NCI-H1092 (cell line): ENCODE measurements at regions not wholly inside any gene's neighbourhood (a gene's known extent, or its start where the extent isn't known, plus 50 kb on each side); places are given as distances from the start of the nearest gene placed in this dataset.

ENCODE experiments used
- DNase-seq: peaks from one replicate; lab custom pipeline; 2025; lab: John Stamatoyannopoulos, UW

DNA sequence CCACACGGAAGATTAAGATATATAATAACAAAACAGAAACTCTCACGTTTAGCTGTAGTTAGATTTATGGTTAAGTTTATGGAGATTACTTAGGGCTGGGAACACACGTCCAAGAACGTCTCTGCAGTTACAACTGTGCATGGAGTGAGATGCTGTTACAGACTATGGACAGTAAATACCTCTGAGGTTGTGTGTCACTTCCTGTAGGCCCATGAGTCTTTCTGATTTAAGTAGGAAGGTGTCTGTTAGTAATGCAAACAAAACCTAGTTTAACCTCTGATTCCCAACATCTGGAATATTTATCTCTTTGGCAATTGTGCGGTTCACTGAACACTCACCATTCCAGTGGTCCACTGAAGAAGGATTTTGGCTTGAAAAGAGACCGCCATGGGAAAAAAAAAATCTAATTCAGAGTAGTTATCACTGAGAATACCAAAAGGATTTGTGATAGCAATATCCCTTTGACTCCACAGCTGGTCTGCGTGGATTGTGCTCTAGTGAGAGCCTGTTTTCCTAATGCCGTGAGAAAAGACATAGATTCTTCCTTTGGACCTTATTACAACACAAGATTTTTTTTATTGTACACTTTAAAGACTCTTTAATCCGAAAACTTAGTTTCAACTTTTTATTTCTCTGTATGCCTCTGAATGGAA lies 478.2 kb upstream of the CITED2 start:
- DNase-seq = no peak

DNA sequence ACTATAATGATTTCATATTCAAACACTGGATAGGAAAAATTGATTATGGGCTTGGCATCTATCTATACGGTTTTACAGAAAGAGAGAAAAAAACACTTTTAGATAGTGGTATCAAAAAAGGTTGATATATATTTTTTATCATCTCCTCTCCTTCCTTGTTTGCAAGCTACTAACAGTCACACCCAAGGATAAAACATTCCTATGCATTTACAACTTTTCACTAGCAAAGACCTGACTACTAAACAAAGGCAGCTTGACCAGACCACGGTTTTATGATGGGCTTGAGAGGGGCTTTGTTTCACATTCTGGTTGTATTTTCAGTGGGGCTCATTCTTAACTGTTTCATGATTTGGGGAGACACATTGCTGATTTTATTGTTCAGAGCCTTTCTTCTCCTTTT lies 477.6 kb upstream of the CITED2 start:
- DNase-seq = no peak

DNA sequence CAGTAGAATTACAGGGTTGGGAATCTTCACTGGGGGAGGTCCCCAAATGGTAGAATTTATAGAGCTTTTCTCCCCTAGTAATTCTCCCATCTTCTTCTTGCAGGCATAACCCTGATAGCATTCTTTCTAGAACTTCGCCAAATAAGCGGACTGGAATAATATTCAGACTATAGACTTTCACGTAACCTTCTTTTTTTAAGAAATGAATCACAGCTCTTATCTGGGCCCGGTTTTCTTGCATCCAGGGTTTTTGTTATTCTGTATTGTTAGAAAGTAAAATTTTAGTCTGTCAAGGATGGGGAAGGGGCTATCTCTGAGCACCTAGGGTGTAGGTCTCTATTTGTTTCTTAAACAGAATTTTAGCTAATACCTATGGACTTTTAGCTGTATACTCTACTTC lies 476.8 kb upstream of the CITED2 start:
- no peak for DNase-seq

DNA sequence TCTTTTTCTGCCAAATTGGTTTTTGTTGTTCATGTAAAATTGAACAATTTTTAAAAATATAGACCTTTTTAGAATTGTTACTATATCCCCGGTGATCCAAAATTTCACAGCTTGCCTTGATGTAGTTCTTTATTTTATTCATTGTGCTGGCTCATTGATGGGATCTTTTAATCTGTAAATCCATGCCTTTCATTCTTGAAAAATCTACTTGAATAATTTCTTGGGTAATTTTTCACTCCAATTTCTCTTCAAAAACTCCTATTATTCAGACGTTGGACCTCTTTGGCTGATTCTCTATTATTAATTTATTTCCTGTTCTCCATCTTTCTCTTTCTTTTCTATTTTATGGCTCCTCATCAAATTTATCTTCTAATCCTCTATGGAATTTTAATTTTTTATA lies 476.1 kb upstream of the CITED2 start:
- no peak for DNase-seq

DNA sequence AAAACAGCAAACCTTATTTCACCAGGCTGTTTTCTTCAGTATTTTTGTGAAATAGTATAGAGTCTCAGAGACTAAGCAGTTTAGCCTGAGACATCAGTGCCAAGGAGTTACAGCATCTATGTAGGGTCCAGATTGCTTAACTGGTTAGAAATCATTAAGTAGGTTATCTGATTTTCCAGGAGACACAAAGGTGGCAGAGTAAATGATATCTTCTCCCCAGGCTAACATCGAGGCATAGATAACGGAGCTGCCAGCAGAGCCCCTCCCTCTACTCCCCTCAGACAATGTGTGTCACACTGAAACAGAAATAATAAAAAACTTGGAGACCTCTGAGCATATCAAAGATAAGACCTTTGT lies 473.0 kb upstream of the CITED2 start:
- no peak for DNase-seq

DNA sequence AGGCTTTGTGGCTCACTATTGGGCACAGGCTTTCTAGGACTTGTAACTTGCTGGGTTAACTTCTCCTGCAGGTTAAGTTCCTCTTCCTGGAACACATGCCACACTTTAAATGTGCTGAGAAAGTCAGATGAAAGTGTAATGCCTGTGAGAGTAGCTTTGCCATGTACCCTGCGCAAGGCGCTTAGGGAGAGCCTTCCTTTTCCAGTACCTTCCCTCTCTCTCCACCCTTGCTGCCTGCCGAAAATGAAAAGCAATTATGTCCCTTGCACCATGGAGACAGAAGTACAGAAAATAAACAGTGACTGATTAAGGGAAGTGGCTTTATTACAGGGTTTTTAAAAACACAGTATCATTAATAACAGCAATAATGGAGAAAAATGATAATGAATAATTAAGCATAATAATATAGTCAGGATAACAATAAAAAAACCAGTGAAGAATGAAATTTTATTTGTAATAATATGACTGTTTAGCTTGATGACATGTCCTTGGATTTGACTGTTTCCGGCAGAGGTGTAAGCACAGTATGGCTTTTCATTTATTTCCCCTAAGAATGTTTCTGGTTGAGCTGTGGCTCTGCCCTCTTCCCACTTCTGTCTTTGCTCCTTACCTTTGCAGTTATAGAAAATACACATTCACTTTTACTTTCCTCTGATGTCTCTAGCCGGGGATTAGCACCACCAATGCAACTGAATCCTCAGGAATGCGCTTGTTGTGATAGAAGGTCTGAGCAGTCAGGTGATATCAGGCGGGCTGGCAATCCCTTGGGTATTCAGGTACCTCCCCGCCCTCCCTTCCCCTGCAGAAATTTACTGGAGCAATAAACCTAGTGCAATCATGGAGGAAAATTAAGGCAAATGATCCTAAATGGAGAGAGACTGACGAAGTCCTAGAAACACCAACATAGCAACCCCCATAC lies 472.3 kb upstream of the CITED2 start:
- no peak for DNase-seq

DNA sequence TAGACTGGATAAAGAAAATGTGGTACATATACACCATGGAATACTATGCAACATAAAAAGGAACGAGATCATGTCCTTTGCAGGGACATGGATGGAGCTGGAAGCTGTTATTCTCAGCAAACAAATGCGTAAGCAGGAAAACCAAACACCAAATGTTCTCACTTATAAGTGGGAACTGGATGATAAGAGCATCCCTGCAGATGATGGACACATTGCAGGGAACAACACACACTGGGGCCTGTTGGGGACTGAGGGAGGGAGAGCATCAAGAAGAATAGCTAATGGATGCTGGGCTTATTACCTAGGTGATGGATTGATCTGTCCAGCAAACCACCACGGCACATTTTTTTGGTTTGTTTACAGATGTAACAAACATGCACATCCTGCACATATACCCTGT lies 470.5 kb upstream of the CITED2 start:
- no peak for DNase-seq

DNA sequence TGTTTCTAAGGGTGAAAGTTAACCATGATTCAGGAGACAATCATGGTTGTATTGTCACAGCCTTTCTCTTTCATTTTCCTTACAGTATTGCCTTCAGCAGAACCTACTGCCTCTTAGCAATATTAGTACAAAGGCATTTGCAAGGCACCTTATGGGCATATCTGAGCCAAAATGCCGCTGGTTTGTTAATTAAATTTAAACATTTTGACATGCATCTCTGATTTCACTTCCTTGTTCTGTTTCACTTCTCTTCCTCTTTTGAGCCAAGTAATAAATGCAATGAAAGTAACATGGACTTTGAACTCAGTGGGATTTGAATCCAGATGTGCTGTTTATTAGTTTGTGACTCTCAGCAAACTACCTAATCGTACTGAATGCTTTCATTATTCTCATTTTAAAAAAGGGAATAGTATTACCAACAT lies 467.4 kb upstream of the CITED2 start:
- no peak for DNase-seq

DNA sequence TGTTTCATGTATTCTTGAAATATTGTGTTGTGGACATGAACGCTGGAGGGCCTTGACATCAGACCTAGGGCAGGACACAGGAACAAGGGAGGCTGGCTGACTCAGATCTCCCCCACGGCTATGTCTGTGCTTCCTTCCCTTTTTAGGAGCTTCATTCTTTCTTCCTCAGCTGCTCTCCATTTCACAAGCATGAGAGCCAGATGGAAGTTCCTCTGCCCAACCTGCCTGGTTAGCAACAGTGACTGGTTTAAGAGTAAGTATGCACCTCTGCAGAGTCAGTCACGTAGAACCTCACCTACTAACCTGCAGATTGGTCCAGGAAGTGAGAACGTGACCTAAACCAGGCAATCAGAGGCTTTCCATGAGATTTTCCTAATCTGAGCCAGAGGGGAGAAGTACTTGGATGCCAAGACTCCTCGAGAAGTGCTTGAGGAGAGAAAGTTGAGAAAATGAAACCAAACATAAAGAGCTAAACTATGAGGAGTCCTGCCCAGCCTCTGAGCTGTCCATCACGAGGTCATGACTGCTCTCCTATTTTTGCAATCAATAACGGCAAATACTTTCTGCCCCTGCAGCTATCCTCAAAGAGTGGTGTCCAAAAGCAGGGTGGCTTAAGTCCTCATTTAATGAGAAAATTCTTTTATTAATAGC lies 465.2 kb upstream of the CITED2 start:
- no peak for DNase-seq

DNA sequence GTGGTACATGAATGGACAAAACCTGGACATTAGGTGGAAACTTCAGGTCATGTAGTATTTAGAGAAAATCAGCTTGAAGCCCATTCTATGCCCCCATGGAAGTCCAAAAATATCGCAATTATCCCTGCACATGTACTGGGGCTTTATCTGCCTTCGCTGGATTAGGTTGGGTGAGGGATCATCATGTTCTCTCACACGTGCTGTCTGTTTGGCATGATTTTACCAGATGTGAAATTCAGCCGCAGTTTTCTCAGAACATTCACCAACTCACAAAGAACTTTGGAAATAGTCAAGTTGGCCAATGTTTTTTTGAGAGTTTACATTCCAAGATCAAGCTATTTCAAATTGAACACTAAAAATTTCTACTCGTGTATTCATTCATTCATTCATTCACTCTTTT lies 459.8 kb upstream of the CITED2 start:
- DNase-seq = no peak

DNA sequence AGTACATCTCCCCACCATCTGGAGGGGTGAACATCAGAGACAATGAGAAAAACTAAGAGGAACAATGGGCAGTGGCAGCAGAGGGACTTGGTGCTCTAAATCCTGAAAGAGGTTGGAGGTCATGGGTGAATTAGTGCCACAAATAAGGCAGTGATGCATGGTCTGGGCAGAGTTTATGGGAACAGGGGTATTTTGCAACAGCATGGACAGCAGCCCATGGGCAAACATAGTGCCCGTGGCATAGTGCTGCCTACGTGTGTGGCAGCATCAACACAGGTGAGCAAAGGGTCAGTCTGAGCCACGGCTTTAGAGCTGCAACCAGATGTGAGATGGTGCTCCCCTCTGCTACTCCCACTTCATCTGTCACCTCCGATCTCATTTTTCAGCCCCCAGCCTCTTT lies 459.1 kb upstream of the CITED2 start:
- DNase-seq = no peak

DNA sequence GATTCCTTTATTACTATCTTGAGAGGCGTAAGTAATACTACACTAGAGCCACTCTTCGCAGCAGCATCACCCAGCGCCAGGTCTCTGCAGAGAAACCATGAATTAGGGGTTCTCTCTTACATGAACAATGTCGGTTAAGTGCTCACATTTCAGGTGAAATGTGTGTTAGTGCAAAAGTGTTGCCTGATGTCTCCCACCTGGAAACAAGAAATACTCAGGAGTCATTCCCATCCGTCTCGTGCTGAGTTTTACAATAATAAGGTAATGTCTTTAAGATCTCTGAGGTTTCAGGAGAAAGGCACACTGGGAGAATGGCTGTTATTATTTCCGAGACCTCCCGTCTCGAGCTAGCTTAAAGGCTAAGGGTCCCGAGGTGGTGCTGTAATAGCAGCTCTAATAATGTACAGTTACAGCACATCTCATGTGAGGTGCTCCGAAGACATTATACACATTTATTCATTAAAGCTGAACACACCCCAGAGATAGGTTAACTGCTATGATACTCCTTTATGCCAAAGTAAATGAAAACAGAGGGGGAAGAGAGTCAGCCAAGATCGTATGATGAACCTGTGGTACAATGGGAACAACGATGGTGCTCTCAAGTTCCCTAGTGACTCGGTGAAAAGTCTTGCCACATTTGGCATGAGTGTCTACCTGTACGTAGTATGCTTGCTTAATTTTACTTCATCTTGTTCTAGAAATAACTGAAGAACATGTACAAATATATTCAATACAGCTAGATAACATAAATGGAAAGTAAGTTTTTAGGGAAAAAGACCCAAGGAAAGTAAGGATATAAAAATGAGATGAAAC lies 458.3 kb upstream of the CITED2 start:
- DNase-seq = no peak

DNA sequence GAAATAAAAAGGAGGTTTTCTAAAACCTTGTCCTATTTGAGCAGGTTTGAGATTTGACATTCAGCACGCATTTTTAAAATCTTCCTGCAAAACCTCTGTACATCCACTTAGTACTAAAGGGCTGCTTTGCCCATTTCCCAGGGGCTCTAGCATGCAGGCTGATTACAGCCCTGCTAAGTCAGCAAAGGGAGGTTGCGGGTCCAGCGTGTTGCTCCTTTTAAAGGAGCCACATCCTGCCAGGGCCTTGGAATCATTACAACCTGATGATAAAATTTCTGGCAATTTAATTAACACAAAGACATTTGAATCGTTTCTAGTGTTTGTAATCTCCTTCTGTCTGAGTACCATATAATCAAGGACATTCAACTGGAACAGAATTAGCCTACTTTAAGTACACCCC lies 455.1 kb upstream of the CITED2 start:
- DNase-seq = no peak

DNA sequence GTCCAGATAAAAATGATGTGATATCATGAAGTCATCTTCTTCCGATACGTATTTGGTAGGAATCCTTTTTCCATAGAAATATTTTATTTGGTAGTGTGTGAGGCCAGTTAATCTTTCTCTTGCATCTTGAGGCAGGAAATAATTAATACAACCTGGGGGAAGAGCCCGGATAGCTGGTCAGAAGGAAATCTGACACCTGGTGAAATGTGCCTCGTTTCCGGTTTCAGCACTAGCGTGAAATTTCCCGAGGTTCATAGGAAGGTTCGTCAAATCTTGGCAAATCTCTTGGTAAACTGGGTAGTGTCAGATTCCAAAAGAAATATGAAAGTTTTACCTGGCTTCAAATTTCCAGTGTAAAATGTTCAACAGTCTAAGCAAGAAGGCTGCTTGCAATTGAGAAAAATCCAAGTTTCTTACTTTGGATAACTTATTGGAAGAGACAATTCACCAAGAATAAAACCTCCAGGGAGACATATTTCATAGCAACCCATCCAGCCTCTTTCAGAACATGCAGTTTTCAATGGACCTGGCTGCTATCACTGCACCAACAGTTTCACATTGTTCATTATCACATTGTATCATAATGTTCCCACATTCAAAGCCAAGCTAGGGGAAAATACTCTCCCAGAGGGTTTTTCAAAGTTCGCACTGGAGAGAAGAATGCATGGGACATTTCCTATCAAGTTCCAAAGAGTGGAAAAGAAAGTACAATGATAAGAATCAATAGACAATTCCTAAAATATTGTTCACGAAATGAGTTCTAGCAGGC lies 454.5 kb upstream of the CITED2 start:
- no peak for DNase-seq

DNA sequence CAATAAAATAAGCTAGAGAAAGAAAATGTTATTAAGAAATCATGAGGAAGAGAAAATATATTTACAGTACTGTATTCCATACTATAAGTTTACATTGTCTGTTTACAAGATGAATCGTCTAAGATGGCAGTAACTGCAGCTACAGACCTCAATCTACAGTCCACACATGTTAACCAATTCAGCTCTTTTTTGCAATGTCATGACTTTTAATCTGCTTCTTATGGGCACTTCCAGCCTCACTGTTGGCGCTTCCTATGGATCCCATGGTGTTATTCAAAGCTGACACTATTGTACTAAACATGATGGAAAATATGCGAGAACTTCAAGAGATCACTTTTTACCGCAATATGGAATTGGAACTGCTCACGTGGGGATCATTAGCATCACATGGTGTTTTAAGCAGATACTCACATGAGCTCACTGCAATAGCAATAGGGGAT lies 451.5 kb upstream of the CITED2 start:
- DNase-seq = no peak

DNA sequence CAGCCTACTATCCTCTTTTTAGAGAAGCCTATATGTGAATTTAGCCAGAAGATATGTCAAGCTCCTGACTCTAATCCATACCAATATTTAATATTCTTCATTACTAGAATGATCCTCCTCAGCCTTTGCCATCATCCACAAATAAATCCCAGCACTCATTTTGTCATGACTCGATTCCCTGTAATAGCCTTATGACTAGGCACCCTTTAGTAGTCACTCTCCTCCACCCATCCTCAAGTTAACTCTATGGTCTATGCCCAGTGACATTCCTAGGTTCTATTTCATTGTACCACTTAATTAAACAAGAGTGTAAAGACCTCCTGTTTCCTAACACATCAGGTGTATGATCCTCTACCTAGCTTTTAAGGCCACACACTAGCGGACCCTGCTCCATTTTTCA lies 450.4 kb upstream of the CITED2 start:
- DNase-seq = no peak

DNA sequence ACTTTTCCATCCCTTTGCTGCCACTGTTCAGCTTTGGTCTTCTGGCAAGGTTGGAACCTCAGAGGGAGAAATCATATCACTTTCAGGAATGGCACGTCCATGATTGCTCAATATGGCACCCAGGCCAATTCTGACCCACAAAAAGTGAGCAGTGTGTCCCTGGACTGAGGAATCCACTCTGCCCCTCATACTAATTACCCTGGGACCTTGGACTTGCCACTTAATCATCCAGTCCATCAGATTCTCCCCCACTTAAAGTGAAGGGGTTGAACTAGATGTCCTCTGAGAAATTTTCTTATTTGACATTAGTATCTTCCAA lies 449.3 kb upstream of the CITED2 start:
- no peak for DNase-seq

DNA sequence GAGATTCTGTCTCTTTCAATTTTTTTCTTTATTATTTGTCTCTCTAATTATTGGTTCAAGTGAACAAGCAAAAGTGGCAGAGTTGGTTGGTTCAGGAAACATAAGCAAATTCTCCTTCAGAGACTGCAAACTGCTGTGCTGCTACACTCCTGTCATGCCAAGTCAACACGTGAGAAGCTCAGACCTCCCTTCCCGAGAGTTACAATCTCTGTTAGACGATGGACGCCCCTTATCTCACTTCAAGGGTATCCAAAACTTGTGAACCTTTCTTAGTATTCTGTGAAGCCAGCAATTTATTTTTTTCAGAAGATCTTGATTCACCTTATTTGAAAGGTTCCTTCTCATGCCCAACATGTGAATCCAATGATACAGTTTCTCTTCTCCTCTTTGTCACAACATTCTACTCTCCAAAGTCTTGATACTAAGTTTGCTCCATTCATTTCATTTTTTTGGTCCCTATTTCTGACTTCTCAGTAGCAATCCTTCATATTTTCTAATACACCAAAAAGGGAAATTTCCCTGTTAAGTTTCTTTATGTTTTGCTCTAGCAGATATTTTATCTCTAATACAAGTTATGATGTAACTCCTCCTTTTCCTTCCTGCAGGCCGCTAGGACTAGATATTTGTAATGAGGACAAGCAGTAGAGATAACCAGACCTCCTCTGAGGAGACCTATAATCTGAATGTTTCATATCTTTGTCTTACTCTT lies 448.8 kb upstream of the CITED2 start:
- DNase-seq = no peak

DNA sequence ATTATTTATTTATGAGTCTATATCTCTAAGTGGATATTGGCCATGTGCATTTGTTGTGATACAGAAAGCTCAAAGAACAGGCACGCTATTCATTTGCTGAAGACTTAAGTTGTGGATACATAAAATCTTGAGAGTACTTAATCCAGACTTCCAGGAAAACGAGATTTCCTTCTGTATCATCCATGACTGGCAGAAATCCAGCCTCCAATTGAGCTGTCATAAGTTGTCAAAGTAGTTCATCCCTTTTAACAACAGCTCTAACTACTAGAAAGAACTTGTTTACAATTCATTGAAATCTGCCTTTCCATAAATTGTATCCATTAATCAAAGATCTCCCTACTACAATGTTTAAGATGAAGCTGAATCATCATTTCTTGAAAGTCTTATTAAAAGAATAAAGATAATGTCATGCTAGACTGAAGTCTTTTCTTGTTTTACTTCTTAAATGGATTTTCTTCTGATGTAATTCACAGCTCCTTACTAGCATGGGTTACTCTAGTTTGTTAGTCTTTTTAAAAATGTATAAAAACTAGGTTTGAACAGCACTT lies 447.3 kb upstream of the CITED2 start:
- no peak for DNase-seq

DNA sequence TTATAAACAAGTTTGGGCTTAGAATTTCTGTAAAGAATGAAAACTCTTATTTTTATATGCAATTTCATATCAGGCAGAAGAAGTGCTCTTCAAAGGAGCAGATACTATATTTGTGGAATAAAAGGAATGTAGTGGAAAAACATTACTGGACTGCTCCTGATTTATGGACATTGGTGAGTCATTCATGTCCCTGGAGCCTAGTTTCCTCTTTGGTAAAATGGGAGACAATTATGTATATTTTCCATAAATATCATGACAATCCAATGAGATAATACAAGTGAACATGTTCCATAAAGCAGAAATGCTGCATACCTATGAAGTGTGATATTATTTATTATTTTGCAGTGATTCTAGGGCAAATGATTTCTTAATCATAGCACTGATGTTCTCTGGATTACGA lies 445.8 kb upstream of the CITED2 start:
- no peak for DNase-seq

DNA sequence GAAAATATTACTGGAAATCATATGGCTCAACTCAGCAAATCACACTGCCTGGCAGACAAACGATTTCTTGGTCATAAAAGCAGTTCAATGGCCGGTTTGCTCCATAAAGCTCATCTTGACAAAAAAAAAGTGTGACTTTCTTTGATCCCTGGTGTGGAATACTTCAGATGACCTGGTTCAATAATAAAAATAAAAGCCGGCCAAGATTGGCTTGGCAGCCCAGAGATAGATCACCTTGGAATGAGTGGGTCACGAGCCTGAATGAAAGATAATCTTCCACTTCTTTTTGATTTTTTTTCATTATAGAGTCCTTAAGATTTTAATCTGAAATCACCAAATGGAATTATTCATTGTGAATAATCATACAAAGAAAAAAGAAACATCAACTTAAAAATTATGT lies 445.3 kb upstream of the CITED2 start:
- no peak for DNase-seq
